ENCODE measurements at regions not wholly inside any gene's neighbourhood (a gene's known extent, or its start where the extent isn't known, plus 50 kb on each side); places are given as distances from the start of the nearest gene placed in this dataset.
A peak's percentile ranks its signal among the peaks of the same experiment; 100 is the strongest.

DNA sequence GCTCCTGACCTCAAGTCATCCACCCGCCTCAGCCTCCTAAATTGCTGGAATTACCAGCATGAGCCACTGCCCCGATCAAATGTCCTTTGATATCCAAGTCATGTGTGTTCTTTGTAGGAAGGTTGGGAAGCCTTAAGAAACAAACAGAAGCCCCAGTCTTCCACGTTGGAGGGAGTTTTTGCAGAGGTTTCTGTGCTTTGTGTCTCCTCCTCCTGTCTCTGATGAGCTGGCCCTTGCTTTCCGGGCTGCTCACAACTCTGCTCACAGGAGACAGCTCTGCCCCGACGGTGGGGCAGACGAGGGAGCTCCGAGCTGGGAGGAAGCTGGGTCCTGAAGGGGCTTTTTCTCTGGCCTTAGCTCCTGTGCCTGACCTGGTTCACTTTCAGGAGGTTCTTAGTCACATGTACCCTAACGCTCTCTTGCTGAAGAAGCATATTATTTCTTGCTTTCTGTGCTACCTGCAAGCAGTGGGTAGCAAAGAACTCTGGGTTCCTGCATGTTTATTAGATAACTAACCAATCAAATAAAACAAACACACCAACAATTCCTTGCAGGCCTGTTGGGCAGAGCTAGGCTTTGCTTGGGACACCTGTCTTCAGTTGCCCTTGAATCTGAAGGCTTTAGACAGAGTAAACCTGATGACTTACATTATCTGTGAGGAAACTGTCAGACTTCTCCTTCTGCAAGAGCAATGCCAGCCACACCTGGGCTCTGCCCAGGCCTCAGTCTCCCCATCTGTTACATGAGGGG, 52.6 kb upstream of the SMAD6 start:
- Histone ChIP-seq H3K27me3 (peaks cover 5 to 18% (median 12%) of the 10 kb centered on the region in 11 experiments), H3K4me2 (no peak overlapping the region), H3K36me3 (no peaks in the 10 kb centered on the region), H3K9me3 (replicated peaks in 1 of 11) (no peaks in the 10 kb centered on the region), H3K4me1 (peaks cover 22 to 38% (median 32%) of the 10 kb centered on the region in 10 experiments), H4K20me1 (0 out of 22 replicates have a peak, but pooled peaks cover 0 to 5% (median 0%) of the 10 kb centered on the region in 11 experiments), H3K9ac (no peak overlapping the region), H3K27ac (no peak overlapping the region), H3K4me3 (no peak overlapping the region)
- no peak for TF ChIP-seq Cebpa-rat (IDR thresholded peaks at IDR 0.05)

DNA sequence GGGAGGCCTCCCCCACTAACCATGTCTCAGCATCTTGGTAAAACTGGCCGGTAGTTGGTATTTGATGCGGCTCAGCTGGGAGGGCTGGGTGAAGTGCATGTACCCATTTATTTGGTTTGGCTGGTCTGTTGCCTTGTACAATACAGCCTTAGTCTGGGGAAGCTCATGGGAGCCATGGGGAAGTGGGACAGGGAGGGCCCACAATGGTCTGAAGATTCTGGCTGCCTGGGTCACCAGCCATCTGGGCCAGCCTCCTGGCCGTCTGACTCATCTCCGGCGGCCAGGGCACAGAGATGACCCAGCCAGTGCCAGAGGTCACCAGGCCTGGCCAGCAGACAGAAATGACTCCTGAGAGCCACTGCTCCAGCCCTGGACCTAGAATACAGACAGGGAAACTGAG, 51.6 kb upstream of the SMAD6 start:
- no peaks in the 10 kb centered on the region for H3K9me3 ChIP-seq (replicated peaks in 1 of 11)
- H3K27ac ChIP-seq: no peak overlapping the region
- peaks cover 15 to 29% (median 22%) of the 10 kb centered on the region in 11 experiments for H3K27me3 ChIP-seq
- no peak for TF ChIP-seq Cebpa-rat (IDR thresholded peaks at IDR 0.05)
- no peak overlapping the region for H3K9ac ChIP-seq
- H3K36me3 ChIP-seq: no peaks in the 10 kb centered on the region
- 0 out of 22 replicates have a peak, but pooled peaks cover 0 to 5% (median 0%) of the 10 kb centered on the region in 11 experiments for H4K20me1 ChIP-seq
- H3K4me1 ChIP-seq: peaks cover 31 to 41% (median 36%) of the 10 kb centered on the region in 10 experiments
- no peak overlapping the region for H3K4me3 ChIP-seq
- H3K4me2 ChIP-seq: peak overlapping the region in 2 of 11 experiments; percentile 29 to 31; a peak in 4 of 22 replicates

- H3K27me3 ChIP-seq: peaks cover 22 to 36% (median 30%) of the 10 kb centered on the region in 11 experiments
- H4K20me1 ChIP-seq: 0 out of 22 replicates have a peak, but pooled peaks cover 0 to under 1% (median 0%) of the 10 kb centered on the region in 11 experiments
- H3K4me1 ChIP-seq: peaks cover 30 to 42% (median 39%) of the 10 kb centered on the region in 10 experiments
These were observed 50.8 kb upstream of the SMAD6 start for GRCh38 chr15:66651198-66651597.

GRCh38 chr15:66651913-66652642, 50.0 kb upstream of the SMAD6 start:
- Histone ChIP-seq H4K20me1 (no peaks in the 10 kb centered on the region), H3K27me3 (peaks cover 22 to 40% (median 35%) of the 10 kb centered on the region in 11 experiments), H3K4me3 (no peak overlapping the region), H3K36me3 (no peaks in the 10 kb centered on the region), H3K4me2 (no peak overlapping the region), H3K4me1 (peaks cover 23 to 34% (median 30%) of the 10 kb centered on the region in 10 experiments), H3K9me3 (replicated peaks in 1 of 11) (no peaks in the 10 kb centered on the region), H3K27ac (no peak overlapping the region), H3K9ac (no peak overlapping the region)
- no peak for TF ChIP-seq Cebpa-rat (IDR thresholded peaks at IDR 0.05)

More at GRCh38 chr15:66651198-66651597, 50.8 kb upstream of the SMAD6 start:
- TF ChIP-seq Cebpa-rat (IDR thresholded peaks at IDR 0.05): no peak
- Histone ChIP-seq H3K9ac (no peak overlapping the region), H3K27ac (no peak overlapping the region), H3K4me3 (no peak overlapping the region), H3K9me3 (replicated peaks in 1 of 11) (no peaks in the 10 kb centered on the region), H3K36me3 (no peaks in the 10 kb centered on the region), H3K4me2 (no peak overlapping the region)

Measured in BLaER1 treated with 17β-estradiol and CSF1 and Interleukin-3, amounts not matched to agents 10 nM and 100 nM (cell line).